HG02642 (cell line): ENCODE measurements at regions not wholly inside any gene's neighbourhood (a gene's known extent, or its start where the extent isn't known, plus 50 kb on each side); places are given as distances from the start of the nearest gene placed in this dataset.

Source experiments
- ATAC-seq: cut with Tn5 transposase; IDR thresholded peaks from one replicate; pipeline ENCODE4 v1.9.1; 2021; ENCODE audit warnings: mild to moderate bottlenecking; ENCODE audit not compliant: unreplicated experiment, poor library complexity

DNA sequence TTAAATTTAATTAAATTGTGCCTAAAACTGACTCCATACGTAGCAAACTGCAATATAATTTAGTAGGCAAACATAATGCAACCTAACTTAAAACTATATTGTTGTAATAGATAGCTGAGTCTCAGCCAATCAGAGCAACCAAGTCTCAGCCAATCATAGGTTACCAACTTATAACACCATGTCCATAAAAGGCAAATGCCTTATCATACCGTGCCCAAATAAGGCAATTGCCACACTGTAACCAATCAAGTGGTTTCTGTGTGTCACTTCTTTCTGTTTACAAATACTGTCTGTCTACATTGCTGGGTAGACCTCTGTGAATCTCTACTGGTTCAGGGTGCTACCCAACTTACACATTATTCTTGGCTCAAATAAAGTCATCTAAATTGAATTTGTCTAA, 728.4 kb upstream of the EPHA6 start:
- ATAC-seq, result no peak

DNA sequence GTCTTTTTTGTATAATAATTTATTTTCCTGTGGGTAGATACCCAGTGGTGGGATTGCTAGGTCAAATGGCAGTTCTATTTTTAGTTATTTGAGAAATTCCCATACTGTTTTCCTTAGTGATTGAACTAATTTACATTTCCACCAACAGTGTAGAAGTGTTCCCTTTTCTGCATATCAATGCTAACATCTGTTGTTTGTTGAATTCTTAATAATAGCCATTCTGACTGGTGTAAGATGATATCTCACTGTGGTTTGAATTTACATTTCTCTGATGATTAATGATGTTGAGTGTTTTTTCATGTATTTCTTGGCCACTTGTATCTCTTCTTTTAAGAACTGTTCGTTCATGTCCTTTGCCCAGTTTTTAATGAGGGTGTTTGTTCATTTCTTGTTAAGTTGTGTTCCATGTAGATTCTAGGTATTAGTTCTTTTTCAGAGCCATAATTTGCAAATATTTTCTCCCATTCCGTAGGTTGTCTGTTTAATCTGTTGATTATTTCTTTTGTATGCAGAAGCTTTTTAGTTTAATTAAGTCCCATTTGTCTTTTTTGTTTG, 713.3 kb upstream of the EPHA6 start:
- no peak for ATAC-seq

DNA sequence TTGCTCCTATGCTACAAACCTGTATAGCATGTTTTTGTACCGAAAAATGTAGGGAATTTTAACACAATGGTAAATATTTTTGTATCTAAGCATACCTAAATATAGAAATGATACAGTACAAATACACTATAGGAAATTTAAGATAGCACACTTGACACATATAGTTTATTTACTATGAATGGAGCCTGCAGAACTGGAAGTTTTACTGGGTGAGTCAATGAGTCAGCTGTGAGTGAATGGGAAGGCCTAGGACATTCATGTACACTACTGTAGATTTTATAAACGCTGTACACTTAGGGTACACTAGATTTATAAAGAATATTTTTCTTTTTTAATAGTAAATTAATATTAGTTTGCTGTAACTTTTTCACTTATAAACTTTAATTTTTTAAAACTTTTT, 707.7 kb upstream of the EPHA6 start:
- ATAC-seq, result no peak
